Heart right ventricle (tissue), 16 donors: ENCODE measurements at regions not wholly inside any gene's neighbourhood (a gene's known extent, or its start where the extent isn't known, plus 50 kb on each side); places are given as distances from the start of the nearest gene placed in this dataset.
"Not testable (repeated sequence)": the region's sequence is repeated elsewhere in the genome, so short reads cannot be mapped to it uniquely, and the experiment has no call there.

Source experiments
- ATAC-seq, 8 donors: fragments of 200-7000 bp; cut with Tn5 transposase; one replicate each; pipeline ENCODE4 v1.9.1; 2020; ENCODE audit warnings: mild to moderate bottlenecking in 8 of 8, moderate library complexity in 8 of 8, moderate number of reproducible peaks in 1 of 8
- DNase-seq, 2 donors: peaks; one replicate each; pipeline ENCODE4 v3.0.0-alpha.2; 2020
- H3K27ac ChIP-seq, 10 donors: fragments of 200-600 bp; sonication (generic) in 2 of 10; one replicate each; pipeline versions ENCODE4 v1.5.0 to v1.8.0; 2020 to 2022; ENCODE audit warnings: mild to moderate bottlenecking in 3 of 10
- H3K27me3 ChIP-seq, 7 donors: fragments of 200-600 bp; one replicate each; pipeline ENCODE4 v1.8.0; 2021 to 2022; ENCODE audit warnings: mild to moderate bottlenecking in 2 of 7
- H3K36me3 ChIP-seq, 9 donors: fragments of 200-600 bp; sonication (generic) in 1 of 9; one replicate each; pipeline versions ENCODE4 v1.5.0 to v1.8.0; 2020 to 2022; ENCODE audit warnings: mild to moderate bottlenecking in 2 of 9
- H3K4me1 ChIP-seq, 9 donors: fragments of 200-600 bp; sonication (generic) in 1 of 9; one replicate each; pipeline versions ENCODE4 v1.5.0 to v1.8.0; 2020 to 2022; ENCODE audit warnings: mild to moderate bottlenecking in 4 of 9
- H3K4me3 ChIP-seq, 10 donors: fragments of 200-600 bp; sonication (generic) in 2 of 10; one replicate each; pipeline versions ENCODE4 v1.5.0 to v1.8.0; 2020 to 2022; ENCODE audit warnings: mild to moderate bottlenecking in 7 of 10, moderate library complexity in 2 of 10
- H3K9me3 ChIP-seq, 11 donors: fragments of 200-600 bp in 10 of 11; sonication (generic) in 2 of 11; one replicate each; pipeline versions ENCODE4 v1.5.0 to v1.8.0; 2013 to 2022; ENCODE audit warnings: mild to moderate bottlenecking in 2 of 11, control low read depth in 1 of 11, moderate library complexity in 1 of 11
- CTCF ChIP-seq, 9 donors: fragments of 200-600 bp; sonication (generic) in 2 of 9; IDR thresholded peaks; one replicate each; pipeline versions ENCODE4 v1.5.0 to v1.8.0; 2021 to 2022; ENCODE audit warnings: antibody characterized with exemption in 9 of 9, mild to moderate bottlenecking in 5 of 9, moderate library complexity in 1 of 9
- WGBS, 2 donors: extraction: QIAGEN DNeasy Blood & Tissue Kit; methylation state at CpG; one replicate each; pipeline ENCODE4 v1.1.7; 2013; ENCODE audit warnings: inconsistent platforms in 1 of 2; 5-methylcytosine and 5-hydroxymethylcytosine counted together
- intact Hi-C, 10 donors: fragments of 100-400 bp; cut with DNase I; formaldehyde crosslinking; loops; one replicate each; pipeline versions ENCODE4 v1.11.1 to v1.14.2; 2022
- donor health status: Arrhythmogenic right ventricular cardiomyopathy.
- donor health status: ischemic (EF 13 %, LVEDD 7.1; RV severe dilation, severe dysfunction).
- donor health status: healthy with polysubstance abuse.
- donor health status: DM: no; HTN: yes; CAD: no.
- donor health status: DM: no; HTN: no; CAD: no.
- donor health status: ischemic (EF 25% LVEDD 6.9; RV normal size, moderate dysfunction).
- donor health status: ischemic (EF 25% LVEDD 5.7; RV mildly dilated, moderate dysfunction).
- donor health status: healthy.
- donor health status: DM: yes; HTN: yes; CAD: no.
- donor health status: Ischemic cardiomyopathy.
- donor health status: ischemic (EF 35%, LVEDD 5.7; RV mildly dilated, moderate dysfunction).
- donor health status: nonischemic (EF 11% LVEDD 7.7; RV severe dilation, severe dysfunction).
- donor health status: DM: yes; HTN: yes; CAD: no.
- donor health status: PGD.
- donor health status: ischemic (EF 29% LVEDD 5.4; RV normal size, mild dysfunction).
- donor health status: nonischemic (EF 23%, LVEDD 6.1; RV moderate dilation, normal function).

GRCh38 chr7:56199639-56200038, 83.4 kb upstream of the NUPR2 start:
- Histone ChIP-seq H3K27ac (no peak overlapping the region), H3K9me3 (peaks cover 0 to 26% (median 0%) of the 10 kb centered on the region in 11 donors), H3K36me3 (no peaks in the 10 kb centered on the region), H3K27me3 (no peaks in the 10 kb centered on the region), H3K4me1 (no peaks in the 10 kb centered on the region), H3K4me3 (no peak overlapping the region)
- no peak for DNase-seq
- ATAC-seq = no peak
- intact Hi-C loops = no loop called here
- no peak for TF ChIP-seq CTCF (IDR thresholded peaks at IDR 0.05)
- WGBS, 2 donors = 65 to 66% methylated on average over 4 of the region's 4 CpGs

GRCh38 chr7:56196195-56196594, 80.0 kb upstream of the NUPR2 start:
- WGBS, 2 donors = 72 to 78% methylated on average over 8 of the region's 8 CpGs
- DNase-seq, H3K4me1 ChIP-seq, H3K4me3 ChIP-seq, H3K27ac ChIP-seq, H3K27me3 ChIP-seq, H3K36me3 ChIP-seq, ATAC-seq, intact Hi-C loops: not testable (repeated sequence)
- peaks cover 0 to 11% (median 0%) of the 10 kb centered on the region in 11 donors for H3K9me3 ChIP-seq

- H3K27me3 ChIP-seq = peaks cover 0 to 22% (median 3%) of the 10 kb centered on the region in 7 donors
- H3K4me3 ChIP-seq = no peak overlapping the region
- H3K4me1 ChIP-seq = no peaks in the 10 kb centered on the region
- WGBS, 2 donors = 18 to 27% methylated on average over 1 of the region's 1 CpG
- no peak overlapping the region for H3K27ac ChIP-seq
- no peak for TF ChIP-seq CTCF (IDR thresholded peaks at IDR 0.05)
- H3K9me3 ChIP-seq = peaks cover 0 to 5% (median 0%) of the 10 kb centered on the region in 11 donors
- ATAC-seq = no peak
- no peaks in the 10 kb centered on the region for H3K36me3 ChIP-seq
- intact Hi-C loops = no loop called here
- DNase-seq = no peak
Observed at GRCh38 chr7:56188823-56189346, 72.7 kb upstream of the NUPR2 start.

DNA sequence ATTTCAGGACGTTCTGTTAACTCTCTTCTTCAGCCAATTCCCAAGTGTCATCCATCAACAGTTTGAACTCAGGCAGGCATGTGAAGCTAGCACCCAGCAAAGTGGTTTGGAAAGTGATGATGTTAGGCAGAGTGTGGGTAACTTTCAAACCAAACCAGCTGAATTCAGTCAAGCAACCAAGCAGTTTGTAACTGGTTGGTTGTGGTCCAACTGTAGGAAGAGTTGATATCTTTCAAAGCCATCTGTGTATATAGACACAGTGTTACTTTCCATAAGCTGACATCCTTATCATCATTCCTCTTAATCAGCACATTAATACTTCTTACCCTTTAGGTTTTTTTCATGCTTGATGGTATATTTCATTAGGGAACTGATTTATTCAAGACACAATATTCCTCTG, 72.2 kb upstream of the NUPR2 start:
- 15 to 22% methylated on average over 1 of the region's 1 CpG for WGBS, 2 donors
- TF ChIP-seq CTCF (IDR thresholded peaks at IDR 0.05) = no peak
- peaks cover 0 to 5% (median 0%) of the 10 kb centered on the region in 11 donors for H3K9me3 ChIP-seq
- DNase-seq (no peak), ATAC-seq (no peak)
- H3K36me3 ChIP-seq = no peaks in the 10 kb centered on the region
- H3K27ac ChIP-seq = no peak overlapping the region
- H3K4me1 ChIP-seq = no peaks in the 10 kb centered on the region
- peaks cover 0 to 22% (median 3%) of the 10 kb centered on the region in 7 donors for H3K27me3 ChIP-seq
- no peak overlapping the region for H3K4me3 ChIP-seq
- intact Hi-C loops = no loop called here

DNA sequence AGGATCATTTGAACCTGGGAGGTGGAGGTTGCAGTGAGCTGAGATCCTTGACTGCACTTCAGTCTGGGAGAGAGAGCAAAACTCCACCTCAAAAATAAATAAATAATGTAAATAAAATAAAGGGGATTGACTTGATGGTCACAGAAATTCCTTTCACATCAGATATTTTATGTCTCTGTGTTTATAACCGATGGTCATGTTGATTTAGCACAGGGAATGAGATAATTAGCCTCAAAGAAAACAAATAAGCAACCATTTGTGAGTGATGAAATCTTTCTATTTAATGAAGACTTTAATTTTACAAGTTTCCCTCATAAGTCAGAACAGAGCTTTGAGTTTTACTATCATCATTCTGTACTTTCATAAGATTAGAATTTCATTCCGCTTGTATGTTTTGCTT, 64.8 kb upstream of the NUPR2 start:
- Histone ChIP-seq H3K4me3 (no peak overlapping the region), H3K27me3 (peaks cover 0 to 44% (median 13%) of the 10 kb centered on the region in 7 donors), H3K36me3 (no peaks in the 10 kb centered on the region), H3K9me3 (peaks cover 0 to 10% (median 0%) of the 10 kb centered on the region in 11 donors), H3K4me1 (peaks cover 0 to 3% (median 0%) of the 10 kb centered on the region in 9 donors), H3K27ac (no peak overlapping the region)
- WGBS, 2 donors = 71 to 79% methylated on average over 2 of the region's 2 CpGs
- no peak for ATAC-seq
- intact Hi-C loops = no loop called here
- TF ChIP-seq CTCF (IDR thresholded peaks at IDR 0.05) = no peak
- DNase-seq = no peak
